ENCODE measurements at regions not wholly inside any gene's neighbourhood (a gene's known extent, or its start where the extent isn't known, plus 50 kb on each side); places are given as distances from the start of the nearest gene placed in this dataset.

DNA sequence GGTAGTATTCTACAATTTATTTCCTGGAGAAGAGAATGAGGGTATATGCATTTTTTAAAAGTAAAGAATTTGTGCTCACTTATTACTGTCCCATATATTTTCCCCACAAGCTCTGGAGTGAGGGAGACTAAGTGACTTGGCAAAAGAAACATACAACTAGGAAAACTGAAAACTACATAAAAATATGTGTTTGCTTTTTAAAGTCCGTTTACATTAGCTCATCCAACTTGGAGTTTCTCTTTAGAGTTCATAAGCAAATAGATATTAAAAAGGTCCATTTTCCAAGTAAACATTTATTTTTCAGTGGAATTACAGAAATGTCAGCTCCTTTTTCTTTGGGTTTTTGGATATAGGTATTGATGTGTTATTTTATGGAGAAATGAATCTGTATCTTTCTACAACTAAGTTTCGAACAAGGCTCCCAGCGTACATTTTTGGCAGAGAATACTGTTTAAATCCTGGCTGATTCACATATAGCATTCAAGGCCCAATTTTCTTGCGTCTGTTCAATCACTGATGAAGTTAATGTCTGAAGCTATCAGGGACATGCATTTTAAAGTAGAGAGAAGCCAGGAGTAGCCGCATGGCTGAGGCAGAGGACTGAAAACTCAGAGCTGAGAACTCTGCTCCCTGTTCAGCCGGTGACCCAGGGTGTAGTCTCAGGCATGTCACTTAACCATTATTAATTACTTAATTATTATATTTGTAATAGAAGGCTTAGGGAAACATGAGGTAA is 729.4 kb downstream of the EFNB2 start:
- Histone ChIP-seq H3K27me3 (ENCODE audit: insufficient read depth, low read length, poor library complexity) (no peaks in the 10 kb centered on the region), H3K9me3 (ENCODE audit: insufficient read depth, low read length, severe bottlenecking) (no peaks in the 10 kb centered on the region), H3K27ac (ENCODE audit: low read length) (no peak overlapping the region), H3K4me2 (ENCODE audit: insufficient read depth, low read length) (no peak overlapping the region), H3K79me2 (ENCODE audit: insufficient read depth, low read length) (no peaks in the 10 kb centered on the region), H3K4me3 (ENCODE audit: low read depth in 1 of 2, low read length in 2 of 2) (no peak overlapping the region), H2AFZ (ENCODE audit: low read depth, low read length) (no peak overlapping the region), H3K9ac (ENCODE audit: low read depth, low read length) (no peak overlapping the region), H3K4me1 (ENCODE audit: insufficient read depth, low read length) (no peaks in the 10 kb centered on the region), H3K36me3 (ENCODE audit: insufficient read depth, low read length) (no peaks in the 10 kb centered on the region), H4K20me1 (ENCODE audit: insufficient read depth, low read length) (no peaks in the 10 kb centered on the region)
- DNase-seq = no peak
- TF ChIP-seq, protein P1, sequence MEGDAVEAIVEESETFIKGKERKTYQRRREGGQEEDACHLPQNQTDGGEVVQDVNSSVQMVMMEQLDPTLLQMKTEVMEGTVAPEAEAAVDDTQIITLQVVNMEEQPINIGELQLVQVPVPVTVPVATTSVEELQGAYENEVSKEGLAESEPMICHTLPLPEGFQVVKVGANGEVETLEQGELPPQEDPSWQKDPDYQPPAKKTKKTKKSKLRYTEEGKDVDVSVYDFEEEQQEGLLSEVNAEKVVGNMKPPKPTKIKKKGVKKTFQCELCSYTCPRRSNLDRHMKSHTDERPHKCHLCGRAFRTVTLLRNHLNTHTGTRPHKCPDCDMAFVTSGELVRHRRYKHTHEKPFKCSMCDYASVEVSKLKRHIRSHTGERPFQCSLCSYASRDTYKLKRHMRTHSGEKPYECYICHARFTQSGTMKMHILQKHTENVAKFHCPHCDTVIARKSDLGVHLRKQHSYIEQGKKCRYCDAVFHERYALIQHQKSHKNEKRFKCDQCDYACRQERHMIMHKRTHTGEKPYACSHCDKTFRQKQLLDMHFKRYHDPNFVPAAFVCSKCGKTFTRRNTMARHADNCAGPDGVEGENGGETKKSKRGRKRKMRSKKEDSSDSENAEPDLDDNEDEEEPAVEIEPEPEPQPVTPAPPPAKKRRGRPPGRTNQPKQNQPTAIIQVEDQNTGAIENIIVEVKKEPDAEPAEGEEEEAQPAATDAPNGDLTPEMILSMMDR (IDR thresholded peaks at IDR 0.05; ENCODE audit: borderline replicate concordance, extremely low read depth, low read length, poor library complexity, severe bottlenecking) = no peak
- TF ChIP-seq EZH2 (IDR thresholded peaks at IDR 0.05; ENCODE audit: borderline replicate concordance, low read depth, low read length, severe bottlenecking) = no peak
- no peak for ATAC-seq (ENCODE audit: insufficient read depth, low read depth)

DNA sequence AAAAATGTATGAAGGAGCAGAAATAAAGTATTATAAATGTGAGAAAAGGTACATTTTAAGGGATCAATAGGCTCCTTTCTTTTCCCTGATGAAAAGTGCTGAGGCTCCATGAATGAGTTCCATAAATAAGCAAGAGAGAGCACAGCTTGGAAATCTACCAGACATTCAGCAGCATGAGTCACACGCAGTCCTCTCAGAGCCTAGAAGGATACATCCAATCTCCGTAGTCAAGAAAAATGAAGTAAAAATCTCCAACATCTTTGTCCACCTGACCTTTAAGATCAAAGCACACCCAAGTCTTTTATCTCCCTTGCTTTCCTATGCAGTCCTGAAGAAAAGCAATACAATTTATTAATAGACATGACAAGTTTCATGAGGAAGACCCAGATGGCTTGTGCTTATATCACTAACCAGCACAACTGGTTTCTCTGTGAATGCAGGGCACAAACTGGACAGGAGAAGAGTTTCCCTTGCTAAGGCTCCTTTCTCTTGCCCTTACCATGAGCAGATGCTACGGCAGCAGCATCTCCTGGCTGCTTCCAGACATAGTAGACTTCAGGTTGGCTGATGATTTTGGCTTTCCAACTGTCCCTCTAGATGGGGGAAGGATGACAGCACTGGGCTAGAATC is 730.8 kb downstream of the EFNB2 start:
- DNase-seq = no peak
- Histone ChIP-seq H3K9me3 (ENCODE audit: insufficient read depth, low read length, severe bottlenecking) (no peaks in the 10 kb centered on the region), H3K4me2 (ENCODE audit: insufficient read depth, low read length) (no peak overlapping the region), H3K9ac (ENCODE audit: low read depth, low read length) (no peak overlapping the region), H3K36me3 (ENCODE audit: insufficient read depth, low read length) (no peaks in the 10 kb centered on the region), H3K4me3 (ENCODE audit: low read depth in 1 of 2, low read length in 2 of 2) (no peak overlapping the region), H3K27me3 (ENCODE audit: insufficient read depth, low read length, poor library complexity) (no peaks in the 10 kb centered on the region), H4K20me1 (ENCODE audit: insufficient read depth, low read length) (no peaks in the 10 kb centered on the region), H3K79me2 (ENCODE audit: insufficient read depth, low read length) (no peaks in the 10 kb centered on the region), H2AFZ (ENCODE audit: low read depth, low read length) (no peak overlapping the region), H3K4me1 (ENCODE audit: insufficient read depth, low read length) (no peaks in the 10 kb centered on the region), H3K27ac (ENCODE audit: low read length) (no peak overlapping the region)
- no peak for ATAC-seq (ENCODE audit: insufficient read depth, low read depth)
- TF ChIP-seq EZH2 (IDR thresholded peaks at IDR 0.05; ENCODE audit: borderline replicate concordance, low read depth, low read length, severe bottlenecking) = no peak
- TF ChIP-seq, protein P1 (IDR thresholded peaks at IDR 0.05; ENCODE audit: borderline replicate concordance, extremely low read depth, low read length, poor library complexity, severe bottlenecking) = no peak

DNA sequence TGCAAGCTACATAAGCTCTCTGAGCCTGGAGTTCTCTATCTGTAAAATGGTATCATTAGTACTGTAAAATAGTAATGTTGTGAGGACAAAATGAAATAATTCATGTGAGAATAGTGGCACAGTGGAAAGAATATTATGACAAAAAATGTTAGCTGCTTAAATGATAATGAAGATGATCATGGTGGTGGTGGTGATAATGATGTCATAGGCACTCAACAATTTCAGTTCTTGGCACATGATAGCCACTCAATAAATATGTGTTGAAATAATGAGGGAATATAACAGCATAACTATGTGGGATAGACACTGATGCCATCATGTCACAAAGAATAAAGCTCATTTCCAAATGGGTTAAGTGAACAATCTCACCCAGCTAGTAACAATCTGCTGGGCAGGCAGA is 736.3 kb downstream of the EFNB2 start:
- DNase-seq (no peak), ATAC-seq (ENCODE audit: insufficient read depth, low read depth) (no peak)
- H3K36me3 ChIP-seq (ENCODE audit: insufficient read depth, low read length) = no peaks in the 10 kb centered on the region
- H3K27me3 ChIP-seq (ENCODE audit: insufficient read depth, low read length, poor library complexity) = no peaks in the 10 kb centered on the region
- no peaks in the 10 kb centered on the region for H3K9me3 ChIP-seq (ENCODE audit: insufficient read depth, low read length, severe bottlenecking)
- H3K4me1 ChIP-seq (ENCODE audit: insufficient read depth, low read length) = no peaks in the 10 kb centered on the region
- H3K79me2 ChIP-seq (ENCODE audit: insufficient read depth, low read length) = no peaks in the 10 kb centered on the region
- no peak overlapping the region for H3K9ac ChIP-seq (ENCODE audit: low read depth, low read length)
- H3K27ac ChIP-seq (ENCODE audit: low read length) = no peak overlapping the region
- no peaks in the 10 kb centered on the region for H4K20me1 ChIP-seq (ENCODE audit: insufficient read depth, low read length)
- no peak overlapping the region for H3K4me3 ChIP-seq (ENCODE audit: low read depth in 1 of 2, low read length in 2 of 2)
- H3K4me2 ChIP-seq (ENCODE audit: insufficient read depth, low read length) = no peak overlapping the region
- no peak overlapping the region for H2AFZ ChIP-seq (ENCODE audit: low read depth, low read length)
- no peak for TF ChIP-seq EZH2 (IDR thresholded peaks at IDR 0.05; ENCODE audit: borderline replicate concordance, low read depth, low read length, severe bottlenecking)

DNA sequence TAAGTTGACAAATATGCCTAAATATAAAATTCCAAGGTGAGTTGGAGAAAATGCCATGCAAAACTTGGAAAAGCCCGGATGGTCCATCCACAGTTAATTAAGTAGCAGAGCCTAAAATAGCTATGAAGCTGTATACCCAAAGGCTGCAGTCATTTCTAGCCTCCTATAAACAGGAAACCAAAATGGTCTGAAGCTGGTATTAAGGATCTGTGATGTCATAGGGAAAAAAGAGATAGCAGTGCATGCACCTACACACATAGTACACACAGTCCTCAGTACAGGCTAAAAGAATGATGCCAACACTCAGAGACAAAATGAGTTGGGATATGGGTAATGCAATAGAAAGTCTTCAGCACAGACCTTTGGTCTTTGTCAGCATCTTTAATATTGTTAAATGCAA is 736.9 kb downstream of the EFNB2 start:
- ATAC-seq (ENCODE audit: insufficient read depth, low read depth) (no peak), DNase-seq (no peak)
- Histone ChIP-seq H4K20me1 (ENCODE audit: insufficient read depth, low read length) (no peaks in the 10 kb centered on the region), H3K79me2 (ENCODE audit: insufficient read depth, low read length) (no peaks in the 10 kb centered on the region), H3K4me1 (ENCODE audit: insufficient read depth, low read length) (no peaks in the 10 kb centered on the region), H3K4me3 (ENCODE audit: low read depth in 1 of 2, low read length in 2 of 2) (no peak overlapping the region), H3K27ac (ENCODE audit: low read length) (no peak overlapping the region), H2AFZ (ENCODE audit: low read depth, low read length) (no peak overlapping the region), H3K9me3 (ENCODE audit: insufficient read depth, low read length, severe bottlenecking) (no peaks in the 10 kb centered on the region), H3K27me3 (ENCODE audit: insufficient read depth, low read length, poor library complexity) (no peaks in the 10 kb centered on the region), H3K9ac (ENCODE audit: low read depth, low read length) (no peak overlapping the region), H3K36me3 (ENCODE audit: insufficient read depth, low read length) (no peaks in the 10 kb centered on the region), H3K4me2 (ENCODE audit: insufficient read depth, low read length) (no peak overlapping the region)
- TF ChIP-seq, protein P1 (IDR thresholded peaks at IDR 0.05; ENCODE audit: borderline replicate concordance, extremely low read depth, low read length, poor library complexity, severe bottlenecking) = no peak
- TF ChIP-seq EZH2 (IDR thresholded peaks at IDR 0.05; ENCODE audit: borderline replicate concordance, low read depth, low read length, severe bottlenecking) = no peak
